PC-3 (cell line): ENCODE measurements at regions not wholly inside any gene's neighbourhood (a gene's known extent, or its start where the extent isn't known, plus 50 kb on each side); places are given as distances from the start of the nearest gene placed in this dataset.

ENCODE experiments used
- EZH2 ChIP-seq: fragments of 300-600 bp; sonication (generic); IDR thresholded peaks from one replicate; pipeline ENCODE4 v1.6.1; 2017; ENCODE audit warnings: antibody characterized with exemption, mild to moderate bottlenecking, low read length; ENCODE audit not compliant: unreplicated experiment
- EZH2phosphoT487 ChIP-seq: fragments of 300-600 bp; sonication (generic); IDR thresholded peaks from 2 replicates; pipeline ENCODE4 v1.6.1; 2018; ENCODE audit warnings: mild to moderate bottlenecking, antibody characterized with exemption, low read length, borderline replicate concordance
- TF ChIP-seq, protein P1 (sequence below): fragments of 300-600 bp; sonication (generic); conservative IDR thresholded peaks from 2 replicates; pipeline ENCODE4 v1.5.1; 2017; ENCODE audit warnings: antibody characterized with exemption, low read depth, mild to moderate bottlenecking, low read length

DNA sequence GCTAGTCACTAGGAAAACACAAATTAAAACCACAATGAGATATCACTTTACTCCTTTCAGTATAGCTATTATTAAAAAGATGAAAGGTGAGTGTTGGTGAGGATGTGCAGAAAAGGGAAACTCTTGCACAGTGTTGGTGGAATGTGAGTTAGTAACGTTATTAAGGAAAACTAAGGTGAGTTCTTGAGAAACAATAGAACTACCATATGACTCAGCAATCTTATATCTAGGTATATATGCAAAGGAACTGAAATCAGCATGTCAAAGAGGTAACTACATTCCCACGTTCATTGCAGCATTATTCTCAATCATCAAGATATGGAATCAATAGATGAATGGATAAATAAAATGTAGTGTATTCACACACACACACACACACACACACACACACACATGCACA is 117.3 kb upstream of the HNMT start:
- TF ChIP-seq, protein P1, sequence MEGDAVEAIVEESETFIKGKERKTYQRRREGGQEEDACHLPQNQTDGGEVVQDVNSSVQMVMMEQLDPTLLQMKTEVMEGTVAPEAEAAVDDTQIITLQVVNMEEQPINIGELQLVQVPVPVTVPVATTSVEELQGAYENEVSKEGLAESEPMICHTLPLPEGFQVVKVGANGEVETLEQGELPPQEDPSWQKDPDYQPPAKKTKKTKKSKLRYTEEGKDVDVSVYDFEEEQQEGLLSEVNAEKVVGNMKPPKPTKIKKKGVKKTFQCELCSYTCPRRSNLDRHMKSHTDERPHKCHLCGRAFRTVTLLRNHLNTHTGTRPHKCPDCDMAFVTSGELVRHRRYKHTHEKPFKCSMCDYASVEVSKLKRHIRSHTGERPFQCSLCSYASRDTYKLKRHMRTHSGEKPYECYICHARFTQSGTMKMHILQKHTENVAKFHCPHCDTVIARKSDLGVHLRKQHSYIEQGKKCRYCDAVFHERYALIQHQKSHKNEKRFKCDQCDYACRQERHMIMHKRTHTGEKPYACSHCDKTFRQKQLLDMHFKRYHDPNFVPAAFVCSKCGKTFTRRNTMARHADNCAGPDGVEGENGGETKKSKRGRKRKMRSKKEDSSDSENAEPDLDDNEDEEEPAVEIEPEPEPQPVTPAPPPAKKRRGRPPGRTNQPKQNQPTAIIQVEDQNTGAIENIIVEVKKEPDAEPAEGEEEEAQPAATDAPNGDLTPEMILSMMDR, result no peak
- TF ChIP-seq EZH2 (no peak), EZH2phosphoT487 (no peak)
